ENCODE measurements at regions not wholly inside any gene's neighbourhood (a gene's known extent, or its start where the extent isn't known, plus 50 kb on each side); places are given as distances from the start of the nearest gene placed in this dataset.

DNA sequence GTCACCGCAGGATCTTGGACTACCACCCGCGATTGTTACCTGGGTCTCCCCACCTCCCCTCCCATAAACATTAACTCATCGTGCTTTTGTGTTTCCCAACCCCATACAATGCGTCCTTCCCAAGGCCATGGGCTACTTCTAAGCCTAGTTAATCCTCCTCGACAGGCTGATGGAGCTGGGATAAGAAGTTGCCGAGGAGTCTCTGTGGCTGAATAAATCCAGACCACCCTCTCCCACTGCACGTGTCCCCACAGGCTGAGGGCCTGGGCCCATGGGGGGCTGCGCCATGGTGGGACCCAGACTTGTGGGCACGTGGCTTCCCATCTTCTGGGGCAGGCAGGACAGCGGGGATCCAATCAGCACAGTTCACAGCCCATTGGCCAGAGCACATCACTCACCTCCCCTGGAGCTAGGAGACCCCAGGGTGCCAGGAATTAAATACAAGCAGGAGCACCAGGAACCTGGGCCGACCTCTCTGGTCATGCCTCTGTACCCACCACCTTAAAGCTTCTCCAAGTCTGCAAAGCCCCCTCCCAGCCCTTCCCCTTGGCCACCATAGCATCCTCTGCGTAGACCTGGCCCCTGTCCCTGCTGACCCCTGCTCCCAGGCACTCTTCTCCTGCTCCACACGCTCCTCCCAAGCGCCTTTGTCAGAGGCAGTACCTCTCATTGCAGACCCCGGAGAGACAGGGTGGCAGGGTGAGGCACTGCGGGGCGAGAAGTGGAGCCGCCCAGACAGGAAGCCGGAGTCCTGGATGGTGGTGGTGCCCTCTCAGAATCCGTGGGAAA lies 51.0 kb upstream of the ID2 start:
- H3K36me3 Mint-ChIP-seq = no peaks in the 10 kb centered on the region
- H3K4me3 Mint-ChIP-seq = no peak overlapping the region
- peaks cover 13% of the 10 kb centered on the region for H3K27me3 Mint-ChIP-seq
- no peaks in the 10 kb centered on the region for H3K9me3 Mint-ChIP-seq
- H3K4me1 Mint-ChIP-seq = peaks cover 19% of the 10 kb centered on the region
- ATAC-seq = no peak
- H3K27ac Mint-ChIP-seq = no peak overlapping the region

DNA sequence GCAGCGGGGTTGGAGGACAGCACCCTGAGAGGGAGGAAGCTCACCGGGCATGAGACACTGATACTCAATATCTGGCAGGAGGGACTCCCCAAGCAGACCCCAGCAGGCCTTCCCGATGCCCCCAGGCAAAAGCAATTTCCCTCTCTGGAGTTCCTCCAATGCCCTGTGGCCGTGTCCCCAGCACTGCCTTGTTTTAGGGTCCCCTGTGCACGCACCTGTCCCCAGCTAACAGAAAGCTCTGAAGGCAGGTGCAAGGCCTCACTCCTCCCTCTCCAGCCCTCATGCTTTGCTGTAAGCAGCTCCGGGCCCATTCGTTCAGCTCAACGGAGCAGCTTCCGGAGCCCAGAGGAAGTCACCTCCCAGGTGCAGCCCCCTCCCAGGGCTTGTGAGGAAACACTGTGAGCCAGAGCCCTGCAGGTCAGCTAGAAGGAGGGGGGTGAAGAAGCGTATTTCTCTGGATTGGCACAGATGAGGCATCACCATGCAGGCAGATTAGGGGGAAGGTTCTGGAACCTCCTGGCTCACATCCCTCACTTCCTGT lies 50.3 kb upstream of the ID2 start:
- Mint-ChIP-seq H3K27me3 (peaks cover 13% of the 10 kb centered on the region), H3K4me3 (no peak overlapping the region), H3K9me3 (no peaks in the 10 kb centered on the region), H3K4me1 (peaks cover 19% of the 10 kb centered on the region), H3K36me3 (no peaks in the 10 kb centered on the region), H3K27ac (no peak overlapping the region)
- no peak for ATAC-seq
